ENCODE measurements at regions not wholly inside any gene's neighbourhood (a gene's known extent, or its start where the extent isn't known, plus 50 kb on each side); places are given as distances from the start of the nearest gene placed in this dataset.

DNA sequence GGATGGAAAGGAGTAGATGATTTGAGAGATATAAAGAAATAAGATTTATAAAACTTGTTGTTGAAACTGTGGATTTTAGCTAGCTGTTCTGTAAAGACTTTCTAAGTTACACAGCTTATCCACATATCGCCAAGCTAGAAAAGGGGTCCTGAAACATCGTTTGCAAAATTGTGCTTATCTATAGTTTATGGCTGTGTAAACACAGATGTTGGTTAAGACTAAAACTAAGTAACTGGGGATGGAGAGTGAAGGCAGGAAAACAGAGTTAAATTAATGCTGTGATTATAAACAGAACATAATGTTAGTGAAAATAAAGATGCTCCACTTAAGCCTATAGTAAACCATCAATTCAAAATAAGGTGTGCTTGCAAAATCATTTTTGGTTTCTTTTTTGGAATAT is 311.3 kb upstream of the DDHD1 start:
- TF ChIP-seq, protein P1, sequence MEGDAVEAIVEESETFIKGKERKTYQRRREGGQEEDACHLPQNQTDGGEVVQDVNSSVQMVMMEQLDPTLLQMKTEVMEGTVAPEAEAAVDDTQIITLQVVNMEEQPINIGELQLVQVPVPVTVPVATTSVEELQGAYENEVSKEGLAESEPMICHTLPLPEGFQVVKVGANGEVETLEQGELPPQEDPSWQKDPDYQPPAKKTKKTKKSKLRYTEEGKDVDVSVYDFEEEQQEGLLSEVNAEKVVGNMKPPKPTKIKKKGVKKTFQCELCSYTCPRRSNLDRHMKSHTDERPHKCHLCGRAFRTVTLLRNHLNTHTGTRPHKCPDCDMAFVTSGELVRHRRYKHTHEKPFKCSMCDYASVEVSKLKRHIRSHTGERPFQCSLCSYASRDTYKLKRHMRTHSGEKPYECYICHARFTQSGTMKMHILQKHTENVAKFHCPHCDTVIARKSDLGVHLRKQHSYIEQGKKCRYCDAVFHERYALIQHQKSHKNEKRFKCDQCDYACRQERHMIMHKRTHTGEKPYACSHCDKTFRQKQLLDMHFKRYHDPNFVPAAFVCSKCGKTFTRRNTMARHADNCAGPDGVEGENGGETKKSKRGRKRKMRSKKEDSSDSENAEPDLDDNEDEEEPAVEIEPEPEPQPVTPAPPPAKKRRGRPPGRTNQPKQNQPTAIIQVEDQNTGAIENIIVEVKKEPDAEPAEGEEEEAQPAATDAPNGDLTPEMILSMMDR (IDR thresholded peaks at IDR 0.05), result no peak
- no peak for TF ChIP-seq POLR2A (IDR thresholded peaks at IDR 0.05)

All from ovary (tissue), 3 donors.